GM12873 (cell line): ENCODE measurements at regions not wholly inside any gene's neighbourhood (a gene's known extent, or its start where the extent isn't known, plus 50 kb on each side); places are given as distances from the start of the nearest gene placed in this dataset.

Experiments
- TF ChIP-seq, protein P1 (sequence below): IDR thresholded peaks from 2 replicates; pipeline ENCODE4 v1.5.1; 2012; ENCODE audit warnings: low read depth, mild to moderate bottlenecking, moderate library complexity, low read length, control low read depth; ENCODE audit not compliant: insufficient read depth; ENCODE audit errors: missing control alignments

DNA sequence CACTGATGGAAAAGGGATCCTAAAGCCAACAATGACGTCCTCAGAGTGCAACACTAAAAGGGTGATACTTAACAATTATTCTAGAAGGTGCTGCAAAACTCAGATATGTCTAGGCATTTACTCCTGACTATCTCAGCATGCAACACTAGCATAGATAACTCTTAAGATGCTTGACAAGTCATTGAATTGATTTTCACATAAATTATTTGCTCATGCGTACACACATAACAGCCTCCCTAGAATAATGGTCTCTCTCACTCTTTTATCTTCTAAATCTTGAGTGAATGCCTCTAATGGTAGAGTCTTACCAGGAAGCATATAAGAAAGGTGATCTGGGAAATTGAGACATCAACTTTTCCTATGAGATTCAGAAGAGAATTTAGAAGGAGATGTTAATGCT lies 1283.7 kb downstream of the MRPL39 start:
- TF ChIP-seq, protein P1, sequence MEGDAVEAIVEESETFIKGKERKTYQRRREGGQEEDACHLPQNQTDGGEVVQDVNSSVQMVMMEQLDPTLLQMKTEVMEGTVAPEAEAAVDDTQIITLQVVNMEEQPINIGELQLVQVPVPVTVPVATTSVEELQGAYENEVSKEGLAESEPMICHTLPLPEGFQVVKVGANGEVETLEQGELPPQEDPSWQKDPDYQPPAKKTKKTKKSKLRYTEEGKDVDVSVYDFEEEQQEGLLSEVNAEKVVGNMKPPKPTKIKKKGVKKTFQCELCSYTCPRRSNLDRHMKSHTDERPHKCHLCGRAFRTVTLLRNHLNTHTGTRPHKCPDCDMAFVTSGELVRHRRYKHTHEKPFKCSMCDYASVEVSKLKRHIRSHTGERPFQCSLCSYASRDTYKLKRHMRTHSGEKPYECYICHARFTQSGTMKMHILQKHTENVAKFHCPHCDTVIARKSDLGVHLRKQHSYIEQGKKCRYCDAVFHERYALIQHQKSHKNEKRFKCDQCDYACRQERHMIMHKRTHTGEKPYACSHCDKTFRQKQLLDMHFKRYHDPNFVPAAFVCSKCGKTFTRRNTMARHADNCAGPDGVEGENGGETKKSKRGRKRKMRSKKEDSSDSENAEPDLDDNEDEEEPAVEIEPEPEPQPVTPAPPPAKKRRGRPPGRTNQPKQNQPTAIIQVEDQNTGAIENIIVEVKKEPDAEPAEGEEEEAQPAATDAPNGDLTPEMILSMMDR, result no peak

DNA sequence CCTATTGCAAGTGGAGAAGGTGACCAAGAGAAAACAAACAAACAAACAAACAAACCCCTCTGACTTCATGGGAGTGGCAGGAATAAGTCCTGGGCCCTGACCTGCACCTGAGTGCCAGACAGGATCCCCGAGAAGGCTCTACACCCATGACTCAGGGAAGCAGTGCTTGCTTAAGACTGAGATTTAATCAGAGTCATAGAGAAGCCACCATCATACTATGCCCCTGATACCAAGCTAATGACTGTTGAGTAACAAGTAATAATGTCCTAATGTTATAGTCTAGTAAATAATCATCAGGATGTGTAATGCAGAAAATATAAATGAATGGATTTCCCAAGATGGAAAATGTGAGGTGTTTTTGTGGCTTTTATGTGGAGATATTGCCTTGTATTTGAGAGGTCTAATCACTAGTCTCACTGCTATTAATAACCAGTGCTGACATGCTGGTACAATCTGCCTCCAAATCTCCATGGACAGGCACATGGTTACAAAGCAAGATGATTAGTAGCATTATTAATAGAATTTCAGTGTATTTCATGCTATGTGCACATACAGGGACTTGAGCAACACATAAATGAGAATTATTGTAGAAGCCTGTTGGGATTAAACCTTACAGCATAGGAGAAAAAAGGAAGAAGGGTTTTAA lies 1290.9 kb downstream of the MRPL39 start:
- TF ChIP-seq, protein P1, result no peak

DNA sequence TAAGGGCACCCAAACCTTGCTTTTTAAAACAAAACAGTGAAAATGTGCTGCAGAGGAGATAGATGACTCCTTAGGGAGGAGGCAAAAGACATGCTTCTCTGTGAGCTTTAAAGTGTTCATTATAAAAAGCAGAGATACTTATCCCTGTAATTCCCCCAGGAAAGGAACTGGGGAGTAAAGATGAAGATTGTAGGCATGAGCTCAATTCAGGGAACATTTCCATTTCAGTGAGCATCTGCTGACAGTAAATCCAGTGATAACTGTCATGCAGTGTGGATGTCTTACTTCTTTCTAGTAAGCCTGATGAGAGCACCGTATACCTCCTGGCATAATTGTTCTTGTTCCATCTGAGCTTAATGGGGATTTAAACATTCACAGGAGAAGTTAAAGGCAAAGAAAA lies 1296.5 kb downstream of the MRPL39 start:
- TF ChIP-seq, protein P1, result no peak

DNA sequence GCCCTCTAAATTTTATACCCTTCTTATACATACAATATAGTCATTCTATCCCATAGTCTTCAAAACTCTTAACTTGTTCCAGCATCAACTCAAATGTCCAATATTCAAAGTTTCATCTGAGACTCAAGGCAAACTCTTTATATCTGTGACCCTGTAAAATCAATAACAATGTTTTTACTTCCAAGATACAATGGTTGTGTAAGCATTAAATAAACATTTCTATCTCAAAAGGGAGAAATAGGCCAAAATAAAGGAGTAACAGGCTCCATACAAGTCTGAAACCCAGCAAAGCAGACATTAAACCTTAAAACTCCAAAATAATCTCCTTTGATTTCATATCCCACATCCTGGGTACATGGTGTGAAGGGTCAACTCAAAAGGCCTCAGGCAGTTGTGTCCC lies 1299.1 kb downstream of the MRPL39 start:
- TF ChIP-seq, protein P1, result no peak

DNA sequence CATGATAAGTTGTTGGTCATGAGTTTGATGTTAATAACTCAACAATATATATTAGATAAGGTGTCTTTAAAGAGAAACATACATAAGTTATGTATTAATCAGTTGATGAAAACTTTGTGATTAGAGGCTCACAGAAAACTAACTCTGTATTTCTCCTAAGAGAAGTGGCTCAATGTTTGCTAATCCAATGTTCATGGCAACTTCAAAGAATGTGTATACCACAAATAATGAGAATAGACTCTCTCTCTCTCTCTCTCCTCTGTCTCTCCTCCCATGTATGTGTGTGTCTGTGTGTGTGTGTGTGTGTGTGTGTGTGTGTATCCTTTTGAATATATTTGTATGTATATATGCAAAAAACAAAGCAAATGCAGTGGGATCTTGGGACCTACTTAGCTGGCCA lies 1304.9 kb downstream of the MRPL39 start:
- TF ChIP-seq, protein P1, result no peak

DNA sequence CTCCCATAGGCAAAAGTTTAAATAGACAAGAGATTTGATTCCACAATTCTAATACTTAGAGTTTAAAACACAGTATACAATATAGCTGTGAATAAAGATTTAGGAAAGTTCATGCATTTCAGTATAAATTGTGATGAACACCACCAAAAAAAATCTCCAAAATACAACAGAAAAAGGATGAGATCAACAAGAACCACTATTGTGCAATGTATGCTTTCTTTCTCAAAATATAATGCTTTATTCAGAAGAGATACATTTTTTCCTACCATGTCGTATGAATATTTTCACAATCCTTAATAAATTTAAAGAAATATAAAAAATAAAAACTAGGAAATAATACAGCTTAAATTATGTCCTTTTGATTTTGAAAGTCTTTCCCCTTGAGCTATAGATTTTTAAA lies 1309.2 kb downstream of the MRPL39 start:
- TF ChIP-seq, protein P1, result no peak

DNA sequence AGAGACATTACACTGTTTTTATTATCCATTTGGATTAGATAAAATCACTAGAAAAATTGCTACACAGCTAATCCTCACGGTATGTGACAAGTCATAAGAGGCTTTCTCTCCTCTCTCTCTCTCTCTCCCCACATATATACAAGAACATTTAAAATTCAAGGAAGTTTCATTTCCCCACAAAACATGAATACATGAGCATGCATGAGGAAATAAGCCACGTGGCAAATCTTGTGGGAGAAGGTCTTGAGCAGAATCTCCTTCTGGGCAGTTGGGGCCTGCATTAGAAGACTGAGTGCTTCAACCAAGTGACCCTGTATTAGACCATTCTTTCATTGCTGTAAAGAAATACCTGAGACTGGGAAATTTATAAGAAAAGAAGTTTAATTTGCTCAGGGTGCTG lies 1313.1 kb downstream of the MRPL39 start:
- TF ChIP-seq, protein P1, result no peak
